ENCODE measurements at regions not wholly inside any gene's neighbourhood (a gene's known extent, or its start where the extent isn't known, plus 50 kb on each side); places are given as distances from the start of the nearest gene placed in this dataset.

GRCh38 chr14:66141733-66142132 is 344.4 kb upstream of the CCDC196 start:
- TF ChIP-seq RFX5 (IDR thresholded peaks at IDR 0.05; ENCODE audit: low read length): no peak
- TF ChIP-seq, protein P1, sequence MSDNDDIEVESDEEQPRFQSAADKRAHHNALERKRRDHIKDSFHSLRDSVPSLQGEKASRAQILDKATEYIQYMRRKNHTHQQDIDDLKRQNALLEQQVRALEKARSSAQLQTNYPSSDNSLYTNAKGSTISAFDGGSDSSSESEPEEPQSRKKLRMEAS (IDR thresholded peaks at IDR 0.05; ENCODE audit: low read depth): no peak

All from SK-N-SH (cell line).